ENCODE measurements at regions not wholly inside any gene's neighbourhood (a gene's known extent, or its start where the extent isn't known, plus 50 kb on each side); places are given as distances from the start of the nearest gene placed in this dataset.

GRCh38 chr6:79385333-79385732, 150.9 kb upstream of the HMGN3 start:
- no peak overlapping the region for H3K4me3 ChIP-seq
- no peak for TF ChIP-seq CTCF (IDR thresholded peaks at IDR 0.05)
- TF ChIP-seq EP300 (IDR thresholded peaks at IDR 0.05), result no peak
- TF ChIP-seq POLR2AphosphoS5 (IDR thresholded peaks at IDR 0.05), result no peak
- no peak for TF ChIP-seq POLR2A (IDR thresholded peaks at IDR 0.05)
- H3K4me1 ChIP-seq, result peaks cover 0 to 8% (median 5%) of the 10 kb centered on the region in 4 donors
- no peak for ATAC-seq (ENCODE audit: low FRiP score in 2 of 2)
- WGBS, 2 donors, result 86 to 91% methylated on average over 1 of the region's 1 CpG
- H3K36me3 ChIP-seq, result no peaks in the 10 kb centered on the region
- no peak overlapping the region for H3K27ac ChIP-seq
- H3K27me3 ChIP-seq, result no peaks in the 10 kb centered on the region
- DNase-seq, result no peak
- no peaks in the 10 kb centered on the region for H3K9me3 ChIP-seq

GRCh38 chr6:79384845-79385244, 150.4 kb upstream of the HMGN3 start:
- Histone ChIP-seq H3K4me1 (peaks cover 0 to 8% (median 5%) of the 10 kb centered on the region in 4 donors), H3K9me3 (no peaks in the 10 kb centered on the region), H3K27me3 (no peaks in the 10 kb centered on the region), H3K36me3 (no peaks in the 10 kb centered on the region), H3K27ac (no peak overlapping the region), H3K4me3 (no peak overlapping the region)
- TF ChIP-seq EP300 (IDR thresholded peaks at IDR 0.05) (peak in 1 of 4 donors; percentile 27), POLR2A (IDR thresholded peaks at IDR 0.05) (no peak)
- DNase-seq (peak in 1 of 2 donors; percentile 69), ATAC-seq (ENCODE audit: low FRiP score in 2 of 2) (peak; percentile 52 to 91)
- WGBS, 2 donors, result 44 to 73% methylated on average over 1 of the region's 1 CpG

- TF ChIP-seq POLR2AphosphoS5 (IDR thresholded peaks at IDR 0.05), result no peak
- TF ChIP-seq CTCF (IDR thresholded peaks at IDR 0.05), result no peak
- no peak for TF ChIP-seq POLR2A (IDR thresholded peaks at IDR 0.05)
- no peak for TF ChIP-seq EP300 (IDR thresholded peaks at IDR 0.05)
- no peaks in the 10 kb centered on the region for H3K27me3 ChIP-seq
- H3K4me3 ChIP-seq, result no peak overlapping the region
- H3K4me1 ChIP-seq, result peaks cover 3 to 9% (median 6%) of the 10 kb centered on the region in 4 donors
- H3K9me3 ChIP-seq, result no peaks in the 10 kb centered on the region
- ATAC-seq (ENCODE audit: low FRiP score in 2 of 2) (no peak), DNase-seq (no peak)
- 96 to 97% methylated on average over 5 of the region's 5 CpGs for WGBS, 2 donors
- no peaks in the 10 kb centered on the region for H3K36me3 ChIP-seq
- H3K27ac ChIP-seq, result no peak overlapping the region
These were observed 144.5 kb upstream of the HMGN3 start for GRCh38 chr6:79378957-79379356.

- Histone ChIP-seq H3K4me1 (peaks cover 3 to 10% (median 7%) of the 10 kb centered on the region in 4 donors), H3K9me3 (no peaks in the 10 kb centered on the region), H3K4me3 (no peak overlapping the region), H3K27ac (no peak overlapping the region), H3K36me3 (no peaks in the 10 kb centered on the region), H3K27me3 (no peaks in the 10 kb centered on the region)
- ATAC-seq (ENCODE audit: low FRiP score in 2 of 2), result no peak
- TF ChIP-seq CTCF (IDR thresholded peaks at IDR 0.05) (no peak), POLR2AphosphoS5 (IDR thresholded peaks at IDR 0.05) (no peak)
- WGBS, 2 donors, result 18 to 33% methylated on average over 1 of the region's 1 CpG
- DNase-seq, result no peak
These were observed 143.4 kb upstream of the HMGN3 start for GRCh38 chr6:79377888-79378348.

GRCh38 chr6:79377047-79377446, 142.6 kb upstream of the HMGN3 start:
- Histone ChIP-seq H3K4me3 (no peak overlapping the region), H3K4me1 (peaks cover 3 to 10% (median 7%) of the 10 kb centered on the region in 4 donors), H3K27me3 (no peaks in the 10 kb centered on the region), H3K9me3 (no peaks in the 10 kb centered on the region), H3K27ac (no peak overlapping the region), H3K36me3 (no peaks in the 10 kb centered on the region)
- peak in 1 of 2 donors; percentile 36 for ATAC-seq (ENCODE audit: low FRiP score in 2 of 2)
- no peak for TF ChIP-seq POLR2AphosphoS5 (IDR thresholded peaks at IDR 0.05)
- TF ChIP-seq POLR2A (IDR thresholded peaks at IDR 0.05), result no peak
- no peak for TF ChIP-seq CTCF (IDR thresholded peaks at IDR 0.05)
- no peak for TF ChIP-seq EP300 (IDR thresholded peaks at IDR 0.05)
- DNase-seq, result no peak
- WGBS, 2 donors, result 48 to 63% methylated on average over 1 of the region's 1 CpG
